ENCODE measurements at regions not wholly inside any gene's neighbourhood (a gene's known extent, or its start where the extent isn't known, plus 50 kb on each side); places are given as distances from the start of the nearest gene placed in this dataset.

- DNase-seq: no peak
- intact Hi-C loops (cut with DNase I, micrococcal nuclease): no loop called here
- TF ChIP-seq CTCF (IDR thresholded peaks at IDR 0.05): no peak
Measured at GRCh38 chr1:29502225-29502910, 266.0 kb downstream of the PTPRU start.

GRCh38 chr1:29501227-29501976 lies 265.1 kb downstream of the PTPRU start:
- no peak overlapping the region for H3K4me3 ChIP-seq
- H3K9me3 ChIP-seq: no peaks in the 10 kb centered on the region
- no peak for ATAC-seq
- H3K36me3 ChIP-seq (ENCODE audit: low read depth): no peaks in the 10 kb centered on the region
- no peak for TF ChIP-seq CTCF (IDR thresholded peaks at IDR 0.05)
- intact Hi-C loops (cut with DNase I, micrococcal nuclease): no loop called here
- no peaks in the 10 kb centered on the region for H3K4me1 ChIP-seq (ENCODE audit: low read depth)
- no peak for DNase-seq

More at GRCh38 chr1:29502225-29502910, 266.0 kb downstream of the PTPRU start:
- no peaks in the 10 kb centered on the region for H3K36me3 ChIP-seq (ENCODE audit: low read depth)
- H3K4me3 ChIP-seq: no peak overlapping the region
- no peak for ATAC-seq
- no peaks in the 10 kb centered on the region for H3K4me1 ChIP-seq (ENCODE audit: low read depth)
- no peaks in the 10 kb centered on the region for H3K9me3 ChIP-seq

GRCh38 chr1:29500651-29501050 lies 264.3 kb downstream of the PTPRU start:
- H3K9me3 ChIP-seq: peaks cover 4% of the 10 kb centered on the region
- DNase-seq: no peak
- intact Hi-C loops (cut with DNase I, micrococcal nuclease): no loop called here
- no peaks in the 10 kb centered on the region for H3K36me3 ChIP-seq (ENCODE audit: low read depth)
- no peak overlapping the region for H3K4me3 ChIP-seq
- no peak for TF ChIP-seq CTCF (IDR thresholded peaks at IDR 0.05)
- H3K4me1 ChIP-seq (ENCODE audit: low read depth): no peaks in the 10 kb centered on the region
- no peak for ATAC-seq

GRCh38 chr1:29500041-29500440 lies 263.7 kb downstream of the PTPRU start:
- H3K36me3 ChIP-seq (ENCODE audit: low read depth): no peaks in the 10 kb centered on the region
- H3K9me3 ChIP-seq: peaks cover 4% of the 10 kb centered on the region
- intact Hi-C loops (cut with DNase I, micrococcal nuclease): no loop called here
- ATAC-seq: no peak
- H3K4me3 ChIP-seq: no peak overlapping the region
- no peak for DNase-seq
- TF ChIP-seq CTCF (IDR thresholded peaks at IDR 0.05): no peak
- no peaks in the 10 kb centered on the region for H3K4me1 ChIP-seq (ENCODE audit: low read depth)

GRCh38 chr1:29499104-29499650 lies 262.9 kb downstream of the PTPRU start:
- H3K9me3 ChIP-seq: peaks cover 4% of the 10 kb centered on the region
- intact Hi-C loops (cut with DNase I, micrococcal nuclease): no loop called here
- no peak for ATAC-seq

More at GRCh38 chr1:29499104-29499650, 262.9 kb downstream of the PTPRU start:
- no peak for TF ChIP-seq CTCF (IDR thresholded peaks at IDR 0.05)
- no peak overlapping the region for H3K4me3 ChIP-seq
- DNase-seq: no peak
- H3K36me3 ChIP-seq (ENCODE audit: low read depth): no peaks in the 10 kb centered on the region
- H3K4me1 ChIP-seq (ENCODE audit: low read depth): no peaks in the 10 kb centered on the region

Measured in mucosa of descending colon (tissue), 3 donors.